GM12801 (cell line): ENCODE measurements at regions not wholly inside any gene's neighbourhood (a gene's known extent, or its start where the extent isn't known, plus 50 kb on each side); places are given as distances from the start of the nearest gene placed in this dataset.

ENCODE experiments used
- TF ChIP-seq, protein P1 (sequence below): IDR thresholded peaks from one replicate; pipeline ENCODE4 v1.5.1; 2011; ENCODE audit warnings: control low read depth; ENCODE audit not compliant: insufficient read length; ENCODE audit errors: extremely low read depth

DNA sequence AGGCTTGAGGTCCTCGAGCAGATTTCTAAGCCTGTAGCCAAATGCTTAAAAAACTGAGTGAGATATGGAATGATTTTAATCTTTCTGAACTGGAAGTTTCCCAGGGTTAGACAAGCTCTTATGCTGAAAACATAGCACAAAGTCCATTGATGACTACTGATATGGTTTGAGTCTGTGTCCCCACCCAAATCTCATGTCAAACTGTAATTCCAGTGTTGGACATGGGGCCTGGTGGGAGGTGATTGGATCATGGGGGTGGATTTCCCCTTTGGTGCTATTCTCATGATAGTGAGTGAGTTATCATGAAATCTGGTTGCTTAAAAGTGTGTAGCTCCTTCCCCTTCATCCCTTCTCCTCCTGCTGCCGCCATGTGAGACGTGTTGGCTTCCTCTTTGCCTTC, 454.9 kb downstream of the SPRY1 start:
- TF ChIP-seq, protein P1, sequence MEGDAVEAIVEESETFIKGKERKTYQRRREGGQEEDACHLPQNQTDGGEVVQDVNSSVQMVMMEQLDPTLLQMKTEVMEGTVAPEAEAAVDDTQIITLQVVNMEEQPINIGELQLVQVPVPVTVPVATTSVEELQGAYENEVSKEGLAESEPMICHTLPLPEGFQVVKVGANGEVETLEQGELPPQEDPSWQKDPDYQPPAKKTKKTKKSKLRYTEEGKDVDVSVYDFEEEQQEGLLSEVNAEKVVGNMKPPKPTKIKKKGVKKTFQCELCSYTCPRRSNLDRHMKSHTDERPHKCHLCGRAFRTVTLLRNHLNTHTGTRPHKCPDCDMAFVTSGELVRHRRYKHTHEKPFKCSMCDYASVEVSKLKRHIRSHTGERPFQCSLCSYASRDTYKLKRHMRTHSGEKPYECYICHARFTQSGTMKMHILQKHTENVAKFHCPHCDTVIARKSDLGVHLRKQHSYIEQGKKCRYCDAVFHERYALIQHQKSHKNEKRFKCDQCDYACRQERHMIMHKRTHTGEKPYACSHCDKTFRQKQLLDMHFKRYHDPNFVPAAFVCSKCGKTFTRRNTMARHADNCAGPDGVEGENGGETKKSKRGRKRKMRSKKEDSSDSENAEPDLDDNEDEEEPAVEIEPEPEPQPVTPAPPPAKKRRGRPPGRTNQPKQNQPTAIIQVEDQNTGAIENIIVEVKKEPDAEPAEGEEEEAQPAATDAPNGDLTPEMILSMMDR: no peak

- TF ChIP-seq, protein P1: no peak
These were observed 457.1 kb downstream of the SPRY1 start for GRCh38 chr4:123853651-123854050.

DNA sequence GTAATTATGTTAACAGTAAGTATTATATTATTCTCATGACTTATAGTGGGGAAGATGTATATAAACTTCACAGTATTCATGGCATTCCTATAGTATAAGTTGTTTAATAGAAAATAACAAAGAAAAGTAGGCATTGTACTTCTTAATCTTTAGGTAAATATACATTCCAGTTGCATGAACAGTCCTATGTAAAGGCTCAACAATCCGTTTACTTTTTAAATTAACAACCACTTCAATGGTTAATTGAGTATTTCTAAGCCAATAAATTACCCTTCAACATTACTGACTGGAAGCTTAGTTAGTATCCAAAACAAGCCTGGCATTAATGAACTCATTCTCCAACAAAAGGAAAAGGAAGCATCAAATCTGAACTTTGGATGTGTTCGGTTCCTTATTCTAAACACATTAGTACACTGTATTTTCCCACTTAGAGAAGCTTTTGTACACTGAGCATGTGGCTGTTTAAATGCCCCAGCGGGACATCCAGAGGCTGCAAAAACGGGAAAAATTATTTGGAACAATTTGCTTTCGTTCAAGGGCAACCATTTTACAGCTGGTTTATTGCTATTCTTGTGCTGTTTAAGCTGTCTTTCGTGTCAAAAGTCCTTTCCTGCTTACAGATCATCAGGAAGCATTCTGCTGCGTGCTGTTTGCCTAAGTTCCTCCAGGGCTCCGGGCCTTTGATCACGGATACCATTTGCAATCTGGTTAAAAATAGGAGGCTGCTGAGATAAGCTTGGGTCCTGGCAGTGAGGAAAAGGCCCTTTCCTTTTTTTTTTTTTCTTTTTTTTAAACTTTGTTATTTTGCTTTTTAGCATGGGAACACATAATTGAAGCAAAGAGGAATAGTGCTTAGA, 460.3 kb downstream of the SPRY1 start:
- TF ChIP-seq, protein P1: no peak

- TF ChIP-seq, protein P1: no peak
These were observed 461.9 kb downstream of the SPRY1 start for GRCh38 chr4:123858465-123858864.

DNA sequence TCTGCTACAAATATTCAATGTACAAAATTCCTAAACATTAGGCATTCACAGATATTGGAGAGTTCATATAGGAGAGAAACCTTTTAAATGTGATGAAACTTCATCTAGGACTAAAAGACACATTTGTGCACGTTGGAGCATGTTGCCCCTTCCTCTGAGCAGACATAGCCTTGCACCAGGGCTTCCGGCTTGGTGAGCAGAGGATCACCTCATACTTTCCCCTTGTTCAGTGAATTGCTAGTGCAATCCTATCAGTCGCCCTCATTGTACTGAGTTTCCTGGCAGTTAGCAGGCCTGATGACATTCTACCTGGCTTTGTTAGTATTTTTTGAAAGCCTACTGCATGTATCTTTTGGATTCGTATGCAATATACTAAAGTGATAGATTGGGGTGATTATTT, 466.2 kb downstream of the SPRY1 start:
- TF ChIP-seq, protein P1: no peak

DNA sequence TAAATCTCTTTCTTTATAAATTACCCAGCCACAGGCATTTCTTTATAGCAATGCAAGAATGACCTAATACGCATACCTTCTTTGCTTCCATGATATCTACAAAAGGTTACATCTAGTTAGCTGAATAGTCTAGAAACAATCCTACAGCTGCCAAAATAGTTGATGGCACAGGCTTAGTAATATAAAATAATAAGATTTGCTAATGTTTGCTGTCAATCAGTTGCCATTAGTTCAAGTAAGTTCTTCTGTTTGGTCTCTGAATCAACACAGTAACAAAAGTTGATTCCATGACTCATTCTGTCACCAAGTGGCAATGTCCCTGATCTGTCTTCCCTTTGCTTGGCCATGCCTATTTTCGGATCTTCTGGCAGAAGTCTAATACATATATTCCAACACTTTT, 470.2 kb downstream of the SPRY1 start:
- TF ChIP-seq, protein P1: no peak

DNA sequence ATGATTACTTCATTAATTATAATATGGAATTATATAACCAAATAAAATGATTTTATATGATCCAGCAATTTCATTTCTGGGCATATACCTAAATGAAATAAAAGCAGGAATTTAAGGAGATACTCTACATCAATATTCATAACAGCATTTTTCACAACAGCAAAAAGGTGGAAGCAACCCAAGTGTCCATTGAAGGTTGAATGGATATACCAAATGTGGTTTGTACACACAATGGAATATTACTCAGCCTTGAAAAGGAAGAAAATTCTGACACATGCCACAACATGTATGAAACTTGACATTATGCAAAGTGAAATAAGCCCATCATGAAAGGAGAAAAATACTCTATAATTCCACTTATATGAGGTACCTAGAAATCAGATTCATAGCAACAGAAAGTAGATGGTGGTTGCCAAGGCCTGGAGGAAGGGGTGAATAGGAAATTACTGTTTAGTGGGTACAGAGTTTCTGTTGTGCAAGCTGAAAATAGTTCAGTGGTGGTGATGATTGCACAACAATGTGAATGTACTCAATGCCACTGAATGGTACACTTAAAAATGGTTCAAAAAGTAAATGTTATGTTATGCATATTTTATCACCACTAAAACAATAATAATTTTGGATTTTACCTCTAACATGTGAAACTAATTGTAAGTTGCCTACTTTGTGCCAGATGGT, 471.5 kb downstream of the SPRY1 start:
- TF ChIP-seq, protein P1: no peak
